ENCODE measurements at regions not wholly inside any gene's neighbourhood (a gene's known extent, or its start where the extent isn't known, plus 50 kb on each side); places are given as distances from the start of the nearest gene placed in this dataset.

- H3K27me3 ChIP-seq (ENCODE audit: control insufficient read depth in 3 of 3, insufficient read depth in 3 of 3, low read length in 3 of 3) = no peaks in the 10 kb centered on the region
- FAIRE-seq (no peak), DNase-seq (no peak)
- H3K4me3 ChIP-seq (ENCODE audit: low read depth in 1 of 3, low read length in 3 of 3) = no peak overlapping the region
- H3K36me3 ChIP-seq (ENCODE audit: control insufficient read depth in 3 of 3, insufficient read depth in 2 of 3, low read depth in 1 of 3, low read length in 3 of 3) = no peaks in the 10 kb centered on the region
- H3K27ac ChIP-seq (ENCODE audit: low read depth in 1 of 3, low read length in 2 of 3) = no peak overlapping the region
- H3K9me3 ChIP-seq (ENCODE audit: control insufficient read depth in 2 of 2, insufficient read depth in 1 of 2, low read depth in 1 of 2, low read length in 1 of 2) = peaks cover 0 to 3% of the 10 kb centered on the region in 2 donors
- WGBS, 3 donors = 85 to 91% (median 89%) methylated on average over 1 of the region's 1 CpG
- no peaks in the 10 kb centered on the region for H3K4me1 ChIP-seq (ENCODE audit: control insufficient read depth in 3 of 3, insufficient read depth in 2 of 3, low read depth in 1 of 3, low read length in 2 of 3)
These were observed 713.5 kb upstream of the ARPP21 start for GRCh38 chr3:34925851-34926250.

- no peak overlapping the region for H3K27ac ChIP-seq (ENCODE audit: low read depth in 1 of 3, low read length in 2 of 3)
- FAIRE-seq (no peak), DNase-seq (no peak)
- no peak overlapping the region for H3K4me3 ChIP-seq (ENCODE audit: low read depth in 1 of 3, low read length in 3 of 3)
- H3K4me1 ChIP-seq (ENCODE audit: control insufficient read depth in 3 of 3, insufficient read depth in 2 of 3, low read depth in 1 of 3, low read length in 2 of 3) = no peaks in the 10 kb centered on the region
- H3K9me3 ChIP-seq (ENCODE audit: control insufficient read depth in 2 of 2, insufficient read depth in 1 of 2, low read depth in 1 of 2, low read length in 1 of 2) = peaks cover 0 to 8% of the 10 kb centered on the region in 2 donors
- H3K36me3 ChIP-seq (ENCODE audit: control insufficient read depth in 3 of 3, insufficient read depth in 2 of 3, low read depth in 1 of 3, low read length in 3 of 3) = no peaks in the 10 kb centered on the region
- no peaks in the 10 kb centered on the region for H3K27me3 ChIP-seq (ENCODE audit: control insufficient read depth in 3 of 3, insufficient read depth in 3 of 3, low read length in 3 of 3)
These were observed 710.3 kb upstream of the ARPP21 start for GRCh38 chr3:34929036-34929435.

GRCh38 chr3:34934660-34935059 is 704.7 kb upstream of the ARPP21 start:
- H3K9me3 ChIP-seq (ENCODE audit: control insufficient read depth in 2 of 2, insufficient read depth in 1 of 2, low read depth in 1 of 2, low read length in 1 of 2) = peaks cover 0 to 8% of the 10 kb centered on the region in 2 donors
- no peak overlapping the region for H3K4me3 ChIP-seq (ENCODE audit: low read depth in 1 of 3, low read length in 3 of 3)
- H3K4me1 ChIP-seq (ENCODE audit: control insufficient read depth in 3 of 3, insufficient read depth in 2 of 3, low read depth in 1 of 3, low read length in 2 of 3) = no peaks in the 10 kb centered on the region
- FAIRE-seq (no peak), DNase-seq (no peak)
- H3K27me3 ChIP-seq (ENCODE audit: control insufficient read depth in 3 of 3, insufficient read depth in 3 of 3, low read length in 3 of 3) = no peaks in the 10 kb centered on the region
- H3K36me3 ChIP-seq (ENCODE audit: control insufficient read depth in 3 of 3, insufficient read depth in 2 of 3, low read depth in 1 of 3, low read length in 3 of 3) = no peaks in the 10 kb centered on the region
- H3K27ac ChIP-seq (ENCODE audit: low read depth in 1 of 3, low read length in 2 of 3) = no peak overlapping the region

GRCh38 chr3:34938784-34939183 is 700.5 kb upstream of the ARPP21 start:
- WGBS, 3 donors = 72 to 83% (median 75%) methylated on average over 1 of the region's 1 CpG
- H3K36me3 ChIP-seq (ENCODE audit: control insufficient read depth in 3 of 3, insufficient read depth in 2 of 3, low read depth in 1 of 3, low read length in 3 of 3) = no peaks in the 10 kb centered on the region
- no peaks in the 10 kb centered on the region for H3K27me3 ChIP-seq (ENCODE audit: control insufficient read depth in 3 of 3, insufficient read depth in 3 of 3, low read length in 3 of 3)
- no peak for DNase-seq
- FAIRE-seq = no peak
- H3K27ac ChIP-seq (ENCODE audit: low read depth in 1 of 3, low read length in 2 of 3) = no peak overlapping the region
- H3K4me3 ChIP-seq (ENCODE audit: low read depth in 1 of 3, low read length in 3 of 3) = no peak overlapping the region
- no peaks in the 10 kb centered on the region for H3K4me1 ChIP-seq (ENCODE audit: control insufficient read depth in 3 of 3, insufficient read depth in 2 of 3, low read depth in 1 of 3, low read length in 2 of 3)
- H3K9me3 ChIP-seq (ENCODE audit: control insufficient read depth in 2 of 2, insufficient read depth in 1 of 2, low read depth in 1 of 2, low read length in 1 of 2) = no peaks in the 10 kb centered on the region

GRCh38 chr3:34942256-34942655 is 697.1 kb upstream of the ARPP21 start:
- H3K27me3 ChIP-seq (ENCODE audit: control insufficient read depth in 3 of 3, insufficient read depth in 3 of 3, low read length in 3 of 3) = no peaks in the 10 kb centered on the region
- no peak overlapping the region for H3K27ac ChIP-seq (ENCODE audit: low read depth in 1 of 3, low read length in 2 of 3)
- DNase-seq (no peak), FAIRE-seq (no peak)
- no peaks in the 10 kb centered on the region for H3K9me3 ChIP-seq (ENCODE audit: control insufficient read depth in 2 of 2, insufficient read depth in 1 of 2, low read depth in 1 of 2, low read length in 1 of 2)
- no peaks in the 10 kb centered on the region for H3K4me1 ChIP-seq (ENCODE audit: control insufficient read depth in 3 of 3, insufficient read depth in 2 of 3, low read depth in 1 of 3, low read length in 2 of 3)
- no peaks in the 10 kb centered on the region for H3K36me3 ChIP-seq (ENCODE audit: control insufficient read depth in 3 of 3, insufficient read depth in 2 of 3, low read depth in 1 of 3, low read length in 3 of 3)
- H3K4me3 ChIP-seq (ENCODE audit: low read depth in 1 of 3, low read length in 3 of 3) = no peak overlapping the region

- H3K27ac ChIP-seq (ENCODE audit: low read depth in 1 of 3, low read length in 2 of 3) = no peak overlapping the region
- no peaks in the 10 kb centered on the region for H3K36me3 ChIP-seq (ENCODE audit: control insufficient read depth in 3 of 3, insufficient read depth in 2 of 3, low read depth in 1 of 3, low read length in 3 of 3)
- H3K9me3 ChIP-seq (ENCODE audit: control insufficient read depth in 2 of 2, insufficient read depth in 1 of 2, low read depth in 1 of 2, low read length in 1 of 2) = no peaks in the 10 kb centered on the region
- no peak overlapping the region for H3K4me3 ChIP-seq (ENCODE audit: low read depth in 1 of 3, low read length in 3 of 3)
- FAIRE-seq = no peak
- H3K27me3 ChIP-seq (ENCODE audit: control insufficient read depth in 3 of 3, insufficient read depth in 3 of 3, low read length in 3 of 3) = no peaks in the 10 kb centered on the region
- no peaks in the 10 kb centered on the region for H3K4me1 ChIP-seq (ENCODE audit: control insufficient read depth in 3 of 3, insufficient read depth in 2 of 3, low read depth in 1 of 3, low read length in 2 of 3)
- DNase-seq = no peak
These were observed 691.5 kb upstream of the ARPP21 start for GRCh38 chr3:34947834-34948233.

GRCh38 chr3:34948517-34948916 is 690.8 kb upstream of the ARPP21 start:
- WGBS, 3 donors = 76 to 83% (median 82%) methylated on average over 1 of the region's 1 CpG
- no peaks in the 10 kb centered on the region for H3K4me1 ChIP-seq (ENCODE audit: control insufficient read depth in 3 of 3, insufficient read depth in 2 of 3, low read depth in 1 of 3, low read length in 2 of 3)
- no peaks in the 10 kb centered on the region for H3K36me3 ChIP-seq (ENCODE audit: control insufficient read depth in 3 of 3, insufficient read depth in 2 of 3, low read depth in 1 of 3, low read length in 3 of 3)
- H3K4me3 ChIP-seq (ENCODE audit: low read depth in 1 of 3, low read length in 3 of 3) = no peak overlapping the region
- FAIRE-seq = no peak
- no peaks in the 10 kb centered on the region for H3K9me3 ChIP-seq (ENCODE audit: control insufficient read depth in 2 of 2, insufficient read depth in 1 of 2, low read depth in 1 of 2, low read length in 1 of 2)
- H3K27ac ChIP-seq (ENCODE audit: low read depth in 1 of 3, low read length in 2 of 3) = no peak overlapping the region
- DNase-seq = no peak
- no peaks in the 10 kb centered on the region for H3K27me3 ChIP-seq (ENCODE audit: control insufficient read depth in 3 of 3, insufficient read depth in 3 of 3, low read length in 3 of 3)

- DNase-seq (no peak), FAIRE-seq (no peak)
- no peaks in the 10 kb centered on the region for H3K9me3 ChIP-seq (ENCODE audit: control insufficient read depth in 2 of 2, insufficient read depth in 1 of 2, low read depth in 1 of 2, low read length in 1 of 2)
- H3K4me1 ChIP-seq (ENCODE audit: control insufficient read depth in 3 of 3, insufficient read depth in 2 of 3, low read depth in 1 of 3, low read length in 2 of 3) = no peaks in the 10 kb centered on the region
- WGBS, 3 donors = 45 to 63% (median 62%) methylated on average over 1 of the region's 1 CpG
- no peak overlapping the region for H3K27ac ChIP-seq (ENCODE audit: low read depth in 1 of 3, low read length in 2 of 3)
- H3K4me3 ChIP-seq (ENCODE audit: low read depth in 1 of 3, low read length in 3 of 3) = no peak overlapping the region
- no peaks in the 10 kb centered on the region for H3K27me3 ChIP-seq (ENCODE audit: control insufficient read depth in 3 of 3, insufficient read depth in 3 of 3, low read length in 3 of 3)
- H3K36me3 ChIP-seq (ENCODE audit: control insufficient read depth in 3 of 3, insufficient read depth in 2 of 3, low read depth in 1 of 3, low read length in 3 of 3) = no peaks in the 10 kb centered on the region
These were observed 683.6 kb upstream of the ARPP21 start for GRCh38 chr3:34955680-34956079.

- FAIRE-seq (no peak), DNase-seq (no peak)
- no peak overlapping the region for H3K27ac ChIP-seq (ENCODE audit: low read depth in 1 of 3, low read length in 2 of 3)
- no peaks in the 10 kb centered on the region for H3K9me3 ChIP-seq (ENCODE audit: control insufficient read depth in 2 of 2, insufficient read depth in 1 of 2, low read depth in 1 of 2, low read length in 1 of 2)
- no peaks in the 10 kb centered on the region for H3K36me3 ChIP-seq (ENCODE audit: control insufficient read depth in 3 of 3, insufficient read depth in 2 of 3, low read depth in 1 of 3, low read length in 3 of 3)
- no peak overlapping the region for H3K4me3 ChIP-seq (ENCODE audit: low read depth in 1 of 3, low read length in 3 of 3)
- H3K27me3 ChIP-seq (ENCODE audit: control insufficient read depth in 3 of 3, insufficient read depth in 3 of 3, low read length in 3 of 3) = no peaks in the 10 kb centered on the region
- no peaks in the 10 kb centered on the region for H3K4me1 ChIP-seq (ENCODE audit: control insufficient read depth in 3 of 3, insufficient read depth in 2 of 3, low read depth in 1 of 3, low read length in 2 of 3)
- WGBS, 3 donors = 87 to 91% (median 90%) methylated on average over 1 of the region's 1 CpG
These were observed 682.8 kb upstream of the ARPP21 start for GRCh38 chr3:34956511-34956910.

Measured in small intestine (tissue), 7 donors.